ENCODE measurements at regions not wholly inside any gene's neighbourhood (a gene's known extent, or its start where the extent isn't known, plus 50 kb on each side); places are given as distances from the start of the nearest gene placed in this dataset.

DNA sequence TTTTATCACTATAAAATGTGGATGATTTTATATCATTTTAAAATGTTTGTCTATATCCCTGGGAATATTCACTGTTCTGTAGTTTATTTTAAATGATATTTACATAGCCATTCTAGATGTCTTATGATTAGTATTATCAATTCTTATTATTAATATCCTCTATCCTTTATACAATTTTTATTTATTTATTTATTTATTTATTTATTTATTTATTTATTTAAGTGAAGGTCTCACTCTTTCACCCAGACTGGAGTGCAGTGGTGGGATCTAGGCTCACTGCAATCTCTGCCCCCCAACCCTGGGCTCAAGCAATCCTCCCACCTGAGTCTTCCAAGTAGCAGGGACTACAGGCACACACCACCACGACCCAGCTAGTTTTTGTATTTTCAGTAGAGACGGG is 1848.9 kb downstream of the EFNA5 start (continued):
- TF ChIP-seq, protein P1, sequence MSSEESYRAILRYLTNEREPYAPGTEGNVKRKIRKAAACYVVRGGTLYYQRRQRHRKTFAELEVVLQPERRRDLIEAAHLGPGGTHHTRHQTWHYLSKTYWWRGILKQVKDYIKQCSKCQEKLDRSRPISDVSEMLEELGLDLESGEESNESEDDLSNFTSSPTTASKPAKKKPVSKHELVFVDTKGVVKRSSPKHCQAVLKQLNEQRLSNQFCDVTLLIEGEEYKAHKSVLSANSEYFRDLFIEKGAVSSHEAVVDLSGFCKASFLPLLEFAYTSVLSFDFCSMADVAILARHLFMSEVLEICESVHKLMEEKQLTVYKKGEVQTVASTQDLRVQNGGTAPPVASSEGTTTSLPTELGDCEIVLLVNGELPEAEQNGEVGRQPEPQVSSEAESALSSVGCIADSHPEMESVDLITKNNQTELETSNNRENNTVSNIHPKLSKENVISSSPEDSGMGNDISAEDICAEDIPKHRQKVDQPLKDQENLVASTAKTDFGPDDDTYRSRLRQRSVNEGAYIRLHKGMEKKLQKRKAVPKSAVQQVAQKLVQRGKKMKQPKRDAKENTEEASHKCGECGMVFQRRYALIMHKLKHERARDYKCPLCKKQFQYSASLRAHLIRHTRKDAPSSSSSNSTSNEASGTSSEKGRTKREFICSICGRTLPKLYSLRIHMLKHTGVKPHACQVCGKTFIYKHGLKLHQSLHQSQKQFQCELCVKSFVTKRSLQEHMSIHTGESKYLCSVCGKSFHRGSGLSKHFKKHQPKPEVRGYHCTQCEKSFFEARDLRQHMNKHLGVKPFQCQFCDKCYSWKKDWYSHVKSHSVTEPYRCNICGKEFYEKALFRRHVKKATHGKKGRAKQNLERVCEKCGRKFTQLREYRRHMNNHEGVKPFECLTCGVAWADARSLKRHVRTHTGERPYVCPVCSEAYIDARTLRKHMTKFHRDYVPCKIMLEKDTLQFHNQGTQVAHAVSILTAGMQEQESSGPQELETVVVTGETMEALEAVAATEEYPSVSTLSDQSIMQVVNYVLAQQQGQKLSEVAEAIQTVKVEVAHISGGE (tag by site-specific recombination; conservative IDR thresholded peaks at IDR 0.05; ENCODE audit: low read depth) = peak; percentile 66
- no peak for TF ChIP-seq ZNF341 (tag by site-specific recombination; IDR thresholded peaks at IDR 0.05; ENCODE audit: low read depth)
- TF ChIP-seq ZNF394 (tag by site-specific recombination; IDR thresholded peaks at IDR 0.05; ENCODE audit: borderline replicate concordance) = peak; percentile 82; the same call in 1 of the 2 replicates
- peak; percentile 79 for TF ChIP-seq ZNF140 (tag by site-specific recombination; IDR thresholded peaks at IDR 0.05)
- no peak for TF ChIP-seq ZFP41 (tag by site-specific recombination; IDR thresholded peaks at IDR 0.05; ENCODE audit: borderline replicate concordance)
- TF ChIP-seq, protein P2, sequence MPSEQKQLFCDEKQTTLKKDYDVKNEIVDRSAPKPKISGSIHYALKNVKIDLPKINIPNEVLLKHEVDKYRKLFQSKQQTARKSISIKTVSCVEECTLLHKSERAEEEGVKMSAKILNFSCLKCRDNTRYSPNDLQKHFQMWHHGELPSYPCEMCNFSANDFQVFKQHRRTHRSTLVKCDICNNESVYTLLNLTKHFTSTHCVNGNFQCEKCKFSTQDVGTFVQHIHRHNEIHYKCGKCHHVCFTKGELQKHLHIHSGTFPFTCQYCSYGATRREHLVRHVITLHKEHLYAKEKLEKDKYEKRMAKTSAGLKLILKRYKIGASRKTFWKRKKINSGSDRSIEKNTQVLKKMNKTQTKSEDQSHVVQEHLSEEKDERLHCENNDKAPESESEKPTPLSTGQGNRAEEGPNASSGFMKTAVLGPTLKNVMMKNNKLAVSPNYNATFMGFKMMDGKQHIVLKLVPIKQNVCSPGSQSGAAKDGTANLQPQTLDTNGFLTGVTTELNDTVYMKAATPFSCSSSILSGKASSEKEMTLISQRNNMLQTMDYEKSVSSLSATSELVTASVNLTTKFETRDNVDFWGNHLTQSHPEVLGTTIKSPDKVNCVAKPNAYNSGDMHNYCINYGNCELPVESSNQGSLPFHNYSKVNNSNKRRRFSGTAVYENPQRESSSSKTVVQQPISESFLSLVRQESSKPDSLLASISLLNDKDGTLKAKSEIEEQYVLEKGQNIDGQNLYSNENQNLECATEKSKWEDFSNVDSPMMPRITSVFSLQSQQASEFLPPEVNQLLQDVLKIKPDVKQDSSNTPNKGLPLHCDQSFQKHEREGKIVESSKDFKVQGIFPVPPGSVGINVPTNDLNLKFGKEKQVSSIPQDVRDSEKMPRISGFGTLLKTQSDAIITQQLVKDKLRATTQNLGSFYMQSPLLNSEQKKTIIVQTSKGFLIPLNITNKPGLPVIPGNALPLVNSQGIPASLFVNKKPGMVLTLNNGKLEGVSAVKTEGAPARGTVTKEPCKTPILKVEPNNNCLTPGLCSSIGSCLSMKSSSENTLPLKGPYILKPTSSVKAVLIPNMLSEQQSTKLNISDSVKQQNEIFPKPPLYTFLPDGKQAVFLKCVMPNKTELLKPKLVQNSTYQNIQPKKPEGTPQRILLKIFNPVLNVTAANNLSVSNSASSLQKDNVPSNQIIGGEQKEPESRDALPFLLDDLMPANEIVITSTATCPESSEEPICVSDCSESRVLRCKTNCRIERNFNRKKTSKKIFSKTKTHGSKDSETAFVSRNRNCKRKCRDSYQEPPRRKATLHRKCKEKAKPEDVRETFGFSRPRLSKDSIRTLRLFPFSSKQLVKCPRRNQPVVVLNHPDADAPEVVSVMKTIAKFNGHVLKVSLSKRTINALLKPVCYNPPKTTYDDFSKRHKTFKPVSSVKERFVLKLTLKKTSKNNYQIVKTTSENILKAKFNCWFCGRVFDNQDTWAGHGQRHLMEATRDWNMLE (tag by site-specific recombination; conservative IDR thresholded peaks at IDR 0.05; ENCODE audit: low read depth) = peak; percentile 69; the same call in 1 of the 2 replicates
- 0 out of 2 replicates have a peak, but pooled peaks have one; percentile 41 for TF ChIP-seq ZBTB8A (tag by site-specific recombination; IDR thresholded peaks at IDR 0.05)
- TF ChIP-seq SP2 (tag by site-specific recombination; IDR thresholded peaks at IDR 0.05) = no peak
- no peak for TF ChIP-seq OSR2 (tag by site-specific recombination; IDR thresholded peaks at IDR 0.05)
- TF ChIP-seq, protein P3, sequence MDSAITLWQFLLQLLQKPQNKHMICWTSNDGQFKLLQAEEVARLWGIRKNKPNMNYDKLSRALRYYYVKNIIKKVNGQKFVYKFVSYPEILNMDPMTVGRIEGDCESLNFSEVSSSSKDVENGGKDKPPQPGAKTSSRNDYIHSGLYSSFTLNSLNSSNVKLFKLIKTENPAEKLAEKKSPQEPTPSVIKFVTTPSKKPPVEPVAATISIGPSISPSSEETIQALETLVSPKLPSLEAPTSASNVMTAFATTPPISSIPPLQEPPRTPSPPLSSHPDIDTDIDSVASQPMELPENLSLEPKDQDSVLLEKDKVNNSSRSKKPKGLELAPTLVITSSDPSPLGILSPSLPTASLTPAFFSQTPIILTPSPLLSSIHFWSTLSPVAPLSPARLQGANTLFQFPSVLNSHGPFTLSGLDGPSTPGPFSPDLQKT (IDR thresholded peaks at IDR 0.05; ENCODE audit: borderline replicate concordance, low read depth, low read length) = no peak
- TF ChIP-seq, protein P4, sequence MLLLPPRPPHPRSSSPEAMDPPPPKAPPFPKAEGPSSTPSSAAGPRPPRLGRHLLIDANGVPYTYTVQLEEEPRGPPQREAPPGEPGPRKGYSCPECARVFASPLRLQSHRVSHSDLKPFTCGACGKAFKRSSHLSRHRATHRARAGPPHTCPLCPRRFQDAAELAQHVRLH (tag by site-specific recombination; IDR thresholded peaks at IDR 0.05) = peak; percentile 54; the same call in 1 of the 2 replicates
- TF ChIP-seq, protein P5, sequence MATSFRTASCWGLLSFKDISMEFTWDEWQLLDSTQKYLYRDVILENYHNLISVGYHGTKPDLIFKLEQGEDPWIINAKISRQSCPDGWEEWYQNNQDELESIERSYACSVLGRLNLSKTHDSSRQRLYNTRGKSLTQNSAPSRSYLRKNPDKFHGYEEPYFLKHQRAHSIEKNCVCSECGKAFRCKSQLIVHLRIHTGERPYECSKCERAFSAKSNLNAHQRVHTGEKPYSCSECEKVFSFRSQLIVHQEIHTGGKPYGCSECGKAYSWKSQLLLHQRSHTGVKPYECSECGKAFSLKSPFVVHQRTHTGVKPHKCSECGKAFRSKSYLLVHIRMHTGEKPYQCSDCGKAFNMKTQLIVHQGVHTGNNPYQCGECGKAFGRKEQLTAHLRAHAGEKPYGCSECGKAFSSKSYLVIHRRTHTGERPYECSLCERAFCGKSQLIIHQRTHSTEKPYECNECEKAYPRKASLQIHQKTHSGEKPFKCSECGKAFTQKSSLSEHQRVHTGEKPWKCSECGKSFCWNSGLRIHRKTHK (tag by site-specific recombination; IDR thresholded peaks at IDR 0.05) = no peak
- TF ChIP-seq ZNF558 (tag by site-specific recombination; IDR thresholded peaks at IDR 0.05) = 0 out of 2 replicates have a peak, but pooled peaks have one; percentile 26
- TF ChIP-seq ZNF174 (tag by site-specific recombination; IDR thresholded peaks at IDR 0.05) = no peak
- TF ChIP-seq ZNF510 (tag by site-specific recombination; IDR thresholded peaks at IDR 0.05; ENCODE audit: insufficient replicate concordance) = peak; percentile 64

Measured in HEK293 (cell line).